22Rv1 (cell line): ENCODE measurements at regions not wholly inside any gene's neighbourhood (a gene's known extent, or its start where the extent isn't known, plus 50 kb on each side); places are given as distances from the start of the nearest gene placed in this dataset.

Experiments
- ZFX ChIP-seq: fragments of 450-650 bp; IDR thresholded peaks from 2 replicates; pipeline ENCODE4 v1.6.1; 2017; ENCODE audit warnings: antibody characterized with exemption, borderline replicate concordance
- TF ChIP-seq, protein P1 (sequence below): fragments of 450-650 bp; IDR thresholded peaks from 2 replicates; pipeline ENCODE4 v1.5.1; 2017; ENCODE audit warnings: mild to moderate bottlenecking

DNA sequence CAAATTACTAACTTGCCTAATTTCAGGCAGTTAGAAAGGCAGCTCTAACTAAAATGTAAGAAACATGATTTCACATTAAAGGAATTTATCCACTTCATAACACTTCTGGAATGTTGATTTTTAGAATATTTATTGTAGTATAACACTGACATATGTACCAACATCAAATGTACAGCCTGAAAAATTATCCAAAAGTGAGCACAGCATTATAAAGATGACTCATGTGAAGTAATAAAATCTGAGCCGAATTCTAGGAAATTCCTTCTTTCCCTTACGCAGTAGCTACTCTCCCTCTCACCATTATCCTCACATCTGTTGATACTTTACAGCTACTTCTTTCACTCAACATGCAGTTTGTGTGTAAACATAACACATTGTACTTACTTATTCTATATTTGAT, 610.6 kb downstream of the ZWINT start:
- TF ChIP-seq, protein P1, sequence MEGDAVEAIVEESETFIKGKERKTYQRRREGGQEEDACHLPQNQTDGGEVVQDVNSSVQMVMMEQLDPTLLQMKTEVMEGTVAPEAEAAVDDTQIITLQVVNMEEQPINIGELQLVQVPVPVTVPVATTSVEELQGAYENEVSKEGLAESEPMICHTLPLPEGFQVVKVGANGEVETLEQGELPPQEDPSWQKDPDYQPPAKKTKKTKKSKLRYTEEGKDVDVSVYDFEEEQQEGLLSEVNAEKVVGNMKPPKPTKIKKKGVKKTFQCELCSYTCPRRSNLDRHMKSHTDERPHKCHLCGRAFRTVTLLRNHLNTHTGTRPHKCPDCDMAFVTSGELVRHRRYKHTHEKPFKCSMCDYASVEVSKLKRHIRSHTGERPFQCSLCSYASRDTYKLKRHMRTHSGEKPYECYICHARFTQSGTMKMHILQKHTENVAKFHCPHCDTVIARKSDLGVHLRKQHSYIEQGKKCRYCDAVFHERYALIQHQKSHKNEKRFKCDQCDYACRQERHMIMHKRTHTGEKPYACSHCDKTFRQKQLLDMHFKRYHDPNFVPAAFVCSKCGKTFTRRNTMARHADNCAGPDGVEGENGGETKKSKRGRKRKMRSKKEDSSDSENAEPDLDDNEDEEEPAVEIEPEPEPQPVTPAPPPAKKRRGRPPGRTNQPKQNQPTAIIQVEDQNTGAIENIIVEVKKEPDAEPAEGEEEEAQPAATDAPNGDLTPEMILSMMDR, result no peak
- no peak for TF ChIP-seq ZFX
